IPS-18c (cell line): ENCODE measurements at regions not wholly inside any gene's neighbourhood (a gene's known extent, or its start where the extent isn't known, plus 50 kb on each side); places are given as distances from the start of the nearest gene placed in this dataset.
"Not testable (repeated sequence)": the region's sequence is repeated elsewhere in the genome, so short reads cannot be mapped to it uniquely, and the experiment has no call there.

Source experiments
- H3K4me3 ChIP-seq: 2 replicates; pipeline ENCODE4 v1.7.0; 2013; ENCODE audit warnings: low read depth, mild to moderate bottlenecking, low read length, moderate library complexity; ENCODE audit not compliant: insufficient read depth
- H3K9me3 ChIP-seq: one replicate; pipeline ENCODE4 v1.6.1; 2013; ENCODE audit warnings: mild to moderate bottlenecking, low read length, moderate library complexity; ENCODE audit not compliant: control insufficient read depth, insufficient read depth

DNA sequence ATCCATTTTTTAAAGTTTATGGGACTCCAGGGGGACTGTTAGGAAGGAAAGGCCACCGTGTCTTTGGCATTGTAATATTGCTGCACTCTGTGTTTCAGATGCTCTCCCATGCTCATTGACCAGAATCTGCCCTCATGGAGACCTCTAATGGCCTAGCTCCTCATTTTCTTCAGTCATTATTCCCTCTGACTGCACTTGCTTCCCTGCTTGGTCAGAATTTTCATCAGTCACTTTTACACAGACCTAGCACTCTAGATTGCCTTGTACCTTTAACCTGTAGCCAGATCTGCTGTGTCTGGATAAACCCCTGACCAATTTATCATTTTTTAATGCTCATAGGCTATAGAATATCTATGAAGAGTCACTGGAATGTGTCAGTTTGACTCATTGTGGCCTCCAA lies 155.5 kb upstream of the NUDT12 start:
- peaks cover 5% of the 10 kb centered on the region for H3K9me3 ChIP-seq
- H3K4me3 ChIP-seq: no peak overlapping the region

DNA sequence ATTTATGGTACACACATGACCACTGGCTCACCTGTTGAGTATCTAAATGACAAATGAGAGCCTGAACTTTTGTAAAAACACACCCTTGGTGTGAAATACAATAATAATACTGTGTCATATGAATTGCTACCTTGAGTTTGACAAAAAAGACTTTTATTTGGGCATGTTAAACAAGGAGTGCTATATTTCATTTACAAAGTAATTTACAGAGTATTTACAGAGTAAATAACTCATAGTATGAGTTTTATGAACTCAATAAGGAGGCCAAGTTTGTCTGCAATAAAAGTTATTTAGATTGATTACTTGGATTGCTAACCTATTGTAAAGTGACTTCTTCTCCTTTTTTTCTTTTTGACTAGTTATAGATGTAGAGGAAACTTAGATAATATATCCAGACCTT lies 146.0 kb upstream of the NUDT12 start:
- H3K4me3 ChIP-seq: no peak overlapping the region
- H3K9me3 ChIP-seq: no peaks in the 10 kb centered on the region

DNA sequence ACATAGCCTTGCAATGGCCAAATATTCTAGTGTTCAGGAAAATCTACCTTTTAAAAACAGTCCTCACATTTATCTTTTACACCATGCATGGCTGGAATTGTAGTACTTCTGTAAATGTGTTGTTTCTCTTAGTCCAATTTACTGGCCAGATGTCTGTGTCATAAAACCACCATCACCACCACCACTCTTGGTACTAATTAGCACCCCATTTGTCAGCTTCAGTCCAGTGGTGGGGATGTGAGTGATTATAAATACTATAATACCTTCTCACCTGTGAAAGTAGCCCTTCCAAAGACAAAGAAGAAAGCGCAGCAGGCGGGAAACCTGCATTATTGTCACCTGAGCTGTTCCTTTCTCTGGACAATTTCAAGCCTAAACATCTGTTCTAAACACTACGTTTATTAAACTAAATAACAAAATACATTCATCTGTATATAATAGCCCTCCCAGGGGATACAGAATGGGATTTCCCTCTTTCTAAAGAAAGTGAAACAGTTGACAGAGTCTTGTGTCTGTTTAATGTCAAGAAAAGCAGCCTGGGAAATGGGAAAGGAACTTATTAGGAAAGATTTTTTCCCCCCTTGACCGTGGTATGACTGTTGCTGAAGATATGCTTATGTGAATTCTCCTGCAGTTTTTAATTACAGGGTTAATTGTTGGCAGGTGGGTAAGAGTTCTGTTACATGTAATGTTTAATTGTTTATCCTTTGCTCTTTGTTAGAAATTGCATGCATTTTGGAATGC lies 144.5 kb upstream of the NUDT12 start:
- H3K4me3 ChIP-seq: no peak overlapping the region
- H3K9me3 ChIP-seq: no peaks in the 10 kb centered on the region

DNA sequence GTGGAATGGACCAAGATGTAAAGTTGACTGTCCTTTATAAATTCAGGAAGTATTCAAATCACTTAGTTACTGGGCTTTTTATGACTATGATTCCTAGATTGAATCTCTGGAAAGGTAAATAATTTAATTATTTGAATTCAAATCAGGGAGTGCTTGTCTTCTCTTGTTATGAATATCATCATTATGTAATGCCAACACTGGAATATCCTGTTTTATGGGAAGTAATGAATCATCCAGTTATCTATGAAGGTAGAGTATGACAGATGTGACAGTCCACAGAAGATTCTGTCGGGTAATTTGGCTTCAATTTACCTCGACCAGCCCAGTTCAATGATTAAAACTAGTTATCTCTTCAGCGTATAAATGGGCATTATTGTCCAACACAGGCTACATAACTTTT lies 141.0 kb upstream of the NUDT12 start:
- no peaks in the 10 kb centered on the region for H3K9me3 ChIP-seq
- H3K4me3 ChIP-seq: no peak overlapping the region

DNA sequence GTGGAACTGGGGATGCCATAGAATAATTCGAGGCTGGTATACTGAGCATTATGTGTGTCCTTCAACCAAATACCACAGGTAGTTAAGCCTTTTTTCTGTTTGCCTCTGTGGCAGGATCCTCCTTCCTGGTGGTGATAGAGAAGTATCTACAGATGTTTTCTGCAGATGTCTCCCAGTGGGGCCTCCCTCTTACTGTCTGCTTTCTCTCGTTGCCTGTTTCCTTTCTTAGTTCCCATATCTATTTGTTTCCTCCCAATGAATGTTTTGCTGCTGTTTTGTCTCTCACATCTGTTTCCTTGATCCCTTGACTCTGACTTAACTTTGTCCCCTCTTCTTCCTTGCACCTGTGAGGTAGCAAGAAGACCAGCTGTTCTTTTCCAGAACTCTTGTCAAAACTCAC lies 130.9 kb upstream of the NUDT12 start:
- Histone ChIP-seq H3K4me3 (no peak overlapping the region), H3K9me3 (no peaks in the 10 kb centered on the region)

DNA sequence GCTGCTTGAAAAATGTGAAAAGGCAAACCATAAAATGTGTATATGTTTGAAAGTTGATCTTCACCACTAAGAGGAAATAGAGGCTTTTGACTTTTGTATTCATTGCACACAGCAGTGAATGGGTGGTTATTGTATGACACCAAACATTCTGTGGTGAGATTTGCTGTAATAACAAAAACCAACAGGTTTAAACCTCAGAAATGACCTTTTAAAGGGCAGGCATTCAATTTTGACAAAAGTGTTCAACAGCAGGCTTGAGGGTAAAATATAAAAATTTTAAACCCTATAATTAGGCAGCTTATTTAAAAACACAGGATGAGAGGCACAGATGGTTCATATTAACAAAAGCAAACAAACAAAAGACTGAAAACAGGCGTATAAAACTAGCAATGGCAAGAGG lies 128.1 kb upstream of the NUDT12 start:
- H3K9me3 ChIP-seq: no peaks in the 10 kb centered on the region
- H3K4me3 ChIP-seq: no peak overlapping the region

DNA sequence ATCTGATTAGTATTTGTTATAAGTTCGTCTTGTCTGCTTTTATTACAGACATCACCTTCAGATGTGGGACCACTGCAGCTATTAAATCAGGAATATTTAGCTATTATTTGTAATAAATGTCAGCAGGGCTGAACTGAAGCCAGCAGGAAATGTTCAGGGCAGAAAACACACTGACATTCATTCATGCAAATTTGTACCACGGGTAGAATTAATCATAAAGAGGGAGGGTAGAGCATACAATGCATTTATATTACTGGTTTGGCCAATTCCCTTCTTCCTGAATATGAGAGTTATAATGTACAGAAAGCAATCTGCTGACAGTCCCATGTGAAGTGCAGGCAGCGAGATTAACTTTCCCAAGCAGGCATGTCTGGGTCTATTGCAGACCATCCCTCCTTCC lies 117.3 kb upstream of the NUDT12 start:
- Histone ChIP-seq H3K9me3 (no peaks in the 10 kb centered on the region), H3K4me3 (no peak overlapping the region)

DNA sequence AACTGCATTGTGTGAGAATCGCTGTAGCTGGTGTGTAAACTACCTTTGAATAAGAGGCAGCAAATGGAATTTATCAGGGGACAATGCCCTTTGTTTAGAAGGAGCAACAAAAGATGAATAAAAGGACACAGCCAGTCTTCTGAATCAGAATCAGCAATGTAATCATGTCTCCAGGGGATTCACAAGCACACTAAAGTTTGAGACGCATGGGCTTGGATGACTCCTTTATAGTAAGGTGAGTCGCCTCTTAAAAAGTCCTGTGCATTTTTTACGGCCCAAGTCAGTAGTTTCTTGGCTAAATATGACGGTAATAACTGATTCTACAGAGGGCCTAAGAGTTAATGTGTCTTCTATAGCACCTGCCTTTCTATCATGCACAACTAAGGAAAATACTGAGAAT lies 113.6 kb upstream of the NUDT12 start:
- not testable (repeated sequence) for H3K4me3 ChIP-seq, H3K9me3 ChIP-seq

DNA sequence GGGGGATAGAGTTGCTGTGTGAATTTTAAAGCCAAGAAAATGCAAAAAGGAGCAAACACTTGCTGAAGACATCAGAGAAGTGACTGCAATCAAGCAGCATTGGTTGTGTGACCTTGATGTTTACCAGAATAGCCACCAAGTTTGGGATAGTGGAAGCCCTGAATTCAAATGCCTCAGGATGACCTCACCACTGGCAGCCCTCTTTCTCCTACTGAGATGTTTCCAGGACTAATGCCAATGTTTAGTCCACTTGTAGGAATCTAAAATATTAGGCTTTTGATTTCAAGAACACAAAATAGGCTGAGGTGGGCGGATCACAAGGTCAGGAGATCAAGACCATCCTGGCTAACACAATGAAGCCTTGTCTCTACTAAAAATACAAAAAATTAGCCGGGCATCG lies 112.2 kb upstream of the NUDT12 start:
- Histone ChIP-seq H3K4me3 (no peak overlapping the region), H3K9me3 (no peaks in the 10 kb centered on the region)

DNA sequence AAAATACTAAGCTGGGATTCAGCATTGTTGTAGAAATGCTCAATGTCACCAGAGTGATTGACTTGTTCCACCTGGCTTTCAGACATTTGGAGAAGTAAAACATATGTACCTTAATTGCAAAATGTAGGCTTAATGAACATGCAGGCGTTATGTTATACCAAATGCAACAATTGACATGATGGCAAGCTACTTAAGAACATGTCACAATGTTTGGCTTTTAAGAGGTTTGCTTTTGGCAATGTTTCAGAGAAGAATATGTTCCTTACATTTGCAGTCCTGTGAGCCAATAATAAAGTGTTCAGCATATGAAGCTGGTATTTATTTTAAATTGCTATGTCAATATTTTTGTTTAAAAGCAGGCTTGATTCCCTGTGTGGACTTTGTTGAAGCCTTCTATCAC lies 111.7 kb upstream of the NUDT12 start:
- Histone ChIP-seq H3K9me3 (no peaks in the 10 kb centered on the region), H3K4me3 (no peak overlapping the region)

DNA sequence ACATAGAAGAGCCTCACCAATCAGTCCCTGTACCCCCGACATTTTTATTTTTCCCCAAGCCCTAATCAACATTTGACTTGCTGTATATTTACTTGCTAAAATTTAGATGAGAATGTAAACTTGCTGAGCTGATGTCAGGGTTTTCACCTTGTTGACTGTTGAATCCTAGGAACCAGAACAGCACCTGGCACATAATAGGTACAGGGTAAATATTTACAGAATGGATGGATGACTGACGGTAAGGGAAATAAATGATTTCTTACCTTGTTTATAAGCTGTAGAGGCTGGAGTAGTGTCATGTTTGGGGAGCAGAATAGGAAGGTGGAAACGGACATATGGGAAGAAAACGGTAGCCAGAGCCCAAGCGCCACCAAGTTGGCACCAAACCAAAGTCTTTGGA lies 107.0 kb upstream of the NUDT12 start:
- no peak overlapping the region for H3K4me3 ChIP-seq
- no peaks in the 10 kb centered on the region for H3K9me3 ChIP-seq

DNA sequence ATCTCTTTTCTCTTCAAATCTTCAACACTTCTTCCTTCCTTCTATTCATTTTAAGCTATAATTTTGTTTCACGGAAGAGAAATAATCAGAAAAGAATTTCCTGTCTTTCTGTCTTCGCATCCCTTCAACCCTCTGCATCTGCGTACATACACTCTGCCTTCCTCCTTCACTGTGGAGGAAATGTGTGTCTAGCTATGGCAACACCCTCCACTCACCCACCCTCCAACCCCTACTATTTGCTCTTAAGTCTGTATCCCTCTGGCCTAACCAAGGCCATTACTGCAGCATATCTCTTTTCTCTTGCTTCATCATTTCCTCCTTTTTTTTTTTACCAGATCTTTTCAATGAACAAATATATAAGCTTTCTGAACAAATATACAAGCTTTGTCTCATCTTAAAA lies 105.7 kb upstream of the NUDT12 start:
- no peak overlapping the region for H3K4me3 ChIP-seq

DNA sequence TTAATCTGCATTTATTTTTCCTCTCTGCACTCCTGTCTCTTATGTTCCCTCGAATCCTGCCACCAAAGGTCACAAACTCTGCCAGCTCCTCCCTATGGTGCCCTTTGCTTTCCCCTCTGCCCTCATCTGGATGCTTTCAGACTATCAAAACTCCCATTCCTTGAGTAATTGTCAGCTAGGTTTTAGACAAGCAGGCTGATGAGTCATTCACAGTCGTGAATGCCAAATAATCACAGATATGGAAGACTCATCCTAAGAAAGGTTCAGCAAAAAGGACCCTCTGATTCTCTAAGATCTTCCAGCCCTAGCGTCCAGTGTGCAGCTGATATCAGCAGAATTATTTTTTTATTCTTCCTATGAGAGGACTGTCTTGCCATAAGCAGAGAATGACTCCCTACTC lies 104.5 kb upstream of the NUDT12 start:
- Histone ChIP-seq H3K4me3 (no peak overlapping the region), H3K9me3 (peaks cover 5% of the 10 kb centered on the region)

More for the DNA sequence above, 105.7 kb upstream of the NUDT12 start:
- peaks cover 2% of the 10 kb centered on the region for H3K9me3 ChIP-seq

DNA sequence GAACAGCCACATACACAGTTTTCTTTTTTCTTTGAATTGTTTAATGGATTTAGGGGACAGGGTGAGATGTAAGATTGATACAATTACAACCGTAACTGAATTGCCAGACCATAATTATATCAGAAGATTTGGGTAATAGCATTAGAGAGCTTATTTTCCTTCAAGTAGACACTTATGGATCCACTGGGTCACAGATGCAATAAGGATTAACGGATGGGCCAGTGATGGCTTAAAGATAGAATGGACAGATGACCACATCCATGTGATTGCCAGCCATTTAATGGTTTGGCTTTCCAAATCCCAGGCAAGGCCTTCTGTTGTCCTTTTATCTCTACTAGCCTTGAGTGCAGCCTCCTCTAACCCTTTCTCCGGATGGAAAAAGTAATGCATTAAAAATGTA lies 94.7 kb upstream of the NUDT12 start:
- no peak overlapping the region for H3K4me3 ChIP-seq

DNA sequence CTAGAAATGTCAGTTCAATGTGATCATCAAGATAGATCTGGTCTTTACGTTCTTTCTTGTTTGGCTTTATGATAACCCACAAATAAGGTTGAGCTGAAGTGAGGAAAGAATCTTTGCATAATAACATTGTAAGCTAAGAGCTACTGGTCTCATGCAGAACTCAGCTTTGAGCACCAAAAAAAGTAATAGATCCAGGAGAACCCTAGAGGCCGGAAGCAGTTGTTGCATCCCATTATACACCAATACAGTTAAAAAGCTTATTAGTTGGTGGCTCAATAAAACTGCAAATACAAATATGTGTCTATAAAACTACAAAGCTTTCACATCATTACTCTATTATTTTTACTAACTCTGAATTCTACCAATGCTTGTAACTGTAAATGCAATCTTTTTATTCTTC lies 85.5 kb upstream of the NUDT12 start:
- no peaks in the 10 kb centered on the region for H3K9me3 ChIP-seq
- H3K4me3 ChIP-seq: no peak overlapping the region

More for the DNA sequence above, 94.7 kb upstream of the NUDT12 start:
- no peaks in the 10 kb centered on the region for H3K9me3 ChIP-seq

DNA sequence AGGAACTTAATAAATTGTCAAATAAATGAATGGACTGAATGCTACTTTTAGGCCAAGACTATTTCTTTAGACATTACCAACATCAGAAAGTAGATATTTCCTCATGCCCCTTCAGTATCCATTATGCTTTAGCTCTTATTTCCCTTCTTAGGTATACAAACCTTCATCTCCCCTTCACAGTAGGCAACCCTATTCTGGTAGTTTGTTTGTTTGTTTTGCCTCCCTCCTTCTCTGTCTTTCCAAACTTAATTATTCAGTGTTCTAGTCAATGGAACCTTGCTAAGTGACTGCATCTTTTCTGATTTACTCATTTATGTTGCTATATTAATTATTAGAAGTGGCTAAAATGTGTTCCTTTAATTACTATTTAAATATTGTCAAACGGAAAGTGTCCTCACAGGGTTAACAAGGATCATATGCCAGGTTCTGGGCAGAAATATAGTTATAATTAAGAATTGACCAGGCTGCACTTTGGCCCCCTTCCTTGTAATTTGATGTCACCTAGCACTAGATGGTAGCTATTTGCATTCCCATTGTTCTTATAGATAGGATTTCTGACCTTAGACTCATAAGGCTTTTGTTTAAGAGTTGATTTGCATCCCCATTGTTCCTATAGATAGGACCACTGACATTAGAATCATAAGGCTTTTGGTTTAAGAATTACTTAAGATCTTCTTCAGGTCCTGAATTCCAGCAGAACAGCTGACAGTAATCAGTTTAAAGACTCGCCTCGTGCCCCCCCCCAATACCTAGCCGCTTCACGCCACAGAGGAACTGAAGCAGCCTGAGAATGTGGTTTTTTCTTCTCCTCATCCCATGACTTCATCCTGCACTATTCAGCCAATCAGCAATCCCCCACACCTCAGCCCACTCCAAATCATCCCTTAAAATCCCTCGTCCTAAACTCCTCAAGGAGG lies 84.4 kb upstream of the NUDT12 start:
- no peaks in the 10 kb centered on the region for H3K9me3 ChIP-seq
- no peak overlapping the region for H3K4me3 ChIP-seq

DNA sequence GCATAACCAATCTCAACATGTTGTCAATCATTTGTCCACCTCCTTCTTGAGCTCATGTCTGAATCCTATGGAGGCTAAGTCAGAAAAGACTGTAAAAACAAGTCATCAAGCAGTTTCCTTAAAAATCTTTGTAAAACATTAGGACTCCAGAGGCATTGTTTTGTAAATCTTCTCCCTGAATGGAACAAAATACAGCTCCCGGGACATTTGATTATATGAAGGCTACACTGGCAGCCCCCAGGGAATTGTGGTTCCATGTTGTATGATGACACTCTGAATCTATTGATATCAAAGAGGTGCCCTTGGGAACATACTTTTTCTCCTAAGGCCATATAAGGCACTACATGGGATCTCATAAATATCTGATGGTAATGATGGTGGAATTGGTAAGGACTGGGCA lies 83.2 kb upstream of the NUDT12 start:
- no peaks in the 10 kb centered on the region for H3K9me3 ChIP-seq
- no peak overlapping the region for H3K4me3 ChIP-seq

DNA sequence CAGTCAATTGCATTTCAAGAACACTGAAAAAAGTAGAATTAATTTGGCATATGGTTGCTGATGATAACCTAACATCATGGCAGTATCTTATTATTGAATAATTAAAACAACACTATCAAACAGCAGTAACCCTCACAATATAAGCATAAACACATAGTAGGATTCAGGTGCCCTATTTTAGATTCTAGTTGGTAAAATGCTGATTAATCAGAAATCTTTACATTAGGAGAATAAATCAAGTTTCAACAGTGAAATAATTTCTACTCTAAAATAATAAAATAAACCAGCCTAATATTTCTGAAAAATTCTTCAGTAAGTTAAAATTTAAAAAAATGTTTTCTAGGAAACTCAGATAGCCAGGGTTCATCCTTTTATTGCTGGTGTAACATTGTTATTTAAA lies 76.4 kb upstream of the NUDT12 start:
- Histone ChIP-seq H3K4me3 (no peak overlapping the region), H3K9me3 (no peaks in the 10 kb centered on the region)
